ENCODE measurements at regions not wholly inside any gene's neighbourhood (a gene's known extent, or its start where the extent isn't known, plus 50 kb on each side); places are given as distances from the start of the nearest gene placed in this dataset.

GRCh38 chr21:39065917-39066316 is 117.3 kb downstream of the PSMG1 start:
- H3K14ac ChIP-seq (ENCODE audit: low read length), result no peak overlapping the region
- no peak overlapping the region for H3K27ac ChIP-seq (replicated peaks; ENCODE audit: low read length)
- no peak overlapping the region for H3K4me2 ChIP-seq (ENCODE audit: insufficient read depth, low read length, poor library complexity, severe bottlenecking)
- H3K9me3 ChIP-seq (replicated peaks in 1 of 2; ENCODE audit: control insufficient read depth in 2 of 2, insufficient read depth in 1 of 2, low read depth in 1 of 2, low read length in 2 of 2), result peaks cover 4% of the 10 kb centered on the region in 2 donors
- no peaks in the 10 kb centered on the region for H3K36me3 ChIP-seq (replicated peaks in 1 of 2; ENCODE audit: control insufficient read depth in 2 of 2, insufficient read depth in 2 of 2, low read length in 2 of 2)
- H3K79me1 ChIP-seq (ENCODE audit: low read depth, low read length), result no peaks in the 10 kb centered on the region
- no peak overlapping the region for H2AK5ac ChIP-seq (ENCODE audit: low read depth, low read length)
- no peak overlapping the region for H3K4me3 ChIP-seq (ENCODE audit: low read length in 2 of 2)
- DNase-seq (ENCODE audit: low spot score), result no peak
- H2BK12ac ChIP-seq (ENCODE audit: low read length), result no peak overlapping the region
- no peaks in the 10 kb centered on the region for H3K27me3 ChIP-seq (ENCODE audit: control insufficient read depth in 3 of 3, insufficient read depth in 3 of 3, low read depth in 1 of 3, low read length in 3 of 3)
- no peak overlapping the region for H4K8ac ChIP-seq (ENCODE audit: low read depth, low read length)
- no peak overlapping the region for H4K91ac ChIP-seq (ENCODE audit: low read depth, low read length, poor library complexity)
- H3K18ac ChIP-seq (ENCODE audit: low read length), result no peak overlapping the region
- H2BK5ac ChIP-seq (ENCODE audit: low read length), result no peak overlapping the region
- no peak overlapping the region for H3K4ac ChIP-seq (ENCODE audit: low read length)
- no peak overlapping the region for H2AFZ ChIP-seq (ENCODE audit: low read length)
- H3K4me1 ChIP-seq (ENCODE audit: control insufficient read depth in 2 of 2, insufficient read depth in 1 of 2, low read depth in 1 of 2, low read length in 2 of 2), result peaks cover 0 to 3% of the 10 kb centered on the region in 2 donors
- no peak overlapping the region for H3K9ac ChIP-seq (ENCODE audit: low read depth, low read length, poor library complexity)
- H2BK120ac ChIP-seq (ENCODE audit: low read depth, low read length), result no peak overlapping the region
- H2BK15ac ChIP-seq (ENCODE audit: low read length), result no peak overlapping the region
- no CpG with 5 or more reads among the region's 2 CpGs for WGBS, 2 donors (ENCODE audit: extremely low coverage in 2 of 2, insufficient read length in 2 of 2, insufficient replicate concordance in 1 of 2)
- H3K23ac ChIP-seq (ENCODE audit: low read depth, low read length, poor library complexity), result no peak overlapping the region

DNA sequence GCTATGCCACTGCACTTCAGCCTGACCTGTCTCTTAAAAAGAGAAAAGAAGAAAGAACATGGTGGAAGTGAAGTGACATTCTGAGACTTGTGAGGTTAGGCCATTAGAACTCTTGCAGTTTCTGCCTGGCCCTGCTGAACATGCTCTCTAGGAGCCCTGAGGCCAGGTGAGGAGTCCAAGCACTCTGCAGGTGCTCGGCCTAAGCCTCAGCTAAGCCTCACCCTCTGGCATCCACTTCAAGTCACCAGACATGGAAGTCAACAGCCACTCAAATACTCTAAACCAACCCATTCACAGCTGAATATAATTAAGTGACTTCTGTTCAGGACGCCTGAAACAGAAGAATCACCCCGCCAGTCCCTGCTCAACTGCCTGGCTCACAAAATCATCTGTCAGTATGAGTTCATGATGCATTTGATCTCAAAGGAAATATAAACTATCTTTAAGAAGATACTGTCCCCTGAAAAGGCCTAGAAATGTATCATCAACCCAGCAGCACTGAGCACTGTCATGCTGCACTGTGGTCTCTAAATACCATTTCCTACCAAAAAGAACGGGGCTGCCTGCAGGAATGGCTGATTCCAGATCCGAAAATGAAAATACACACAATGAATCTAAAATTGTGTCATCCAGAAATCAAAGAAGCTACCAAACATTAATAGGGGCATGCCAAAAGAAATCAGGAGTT is 118.8 kb downstream of the PSMG1 start:
- Histone ChIP-seq H2BK120ac (ENCODE audit: low read depth, low read length) (no peak overlapping the region), H2BK5ac (ENCODE audit: low read length) (no peak overlapping the region), H3K36me3 (replicated peaks in 1 of 2; ENCODE audit: control insufficient read depth in 2 of 2, insufficient read depth in 2 of 2, low read length in 2 of 2) (no peaks in the 10 kb centered on the region), H3K14ac (ENCODE audit: low read length) (no peak overlapping the region), H4K8ac (ENCODE audit: low read depth, low read length) (no peak overlapping the region), H3K9me3 (replicated peaks in 1 of 2; ENCODE audit: control insufficient read depth in 2 of 2, insufficient read depth in 1 of 2, low read depth in 1 of 2, low read length in 2 of 2) (peaks cover 4% of the 10 kb centered on the region in 2 donors), H3K23ac (ENCODE audit: low read depth, low read length, poor library complexity) (no peak overlapping the region), H3K4me3 (ENCODE audit: low read length in 2 of 2) (no peak overlapping the region), H3K18ac (ENCODE audit: low read length) (no peak overlapping the region), H2AK5ac (ENCODE audit: low read depth, low read length) (no peak overlapping the region), H3K4me2 (ENCODE audit: insufficient read depth, low read length, poor library complexity, severe bottlenecking) (no peak overlapping the region), H3K27ac (replicated peaks; ENCODE audit: low read length) (no peak overlapping the region), H2AFZ (ENCODE audit: low read length) (no peak overlapping the region), H2BK12ac (ENCODE audit: low read length) (no peak overlapping the region), H3K4me1 (ENCODE audit: control insufficient read depth in 2 of 2, insufficient read depth in 1 of 2, low read depth in 1 of 2, low read length in 2 of 2) (peaks cover 0 to 3% of the 10 kb centered on the region in 2 donors), H2BK15ac (ENCODE audit: low read length) (no peak overlapping the region), H3K79me1 (ENCODE audit: low read depth, low read length) (no peaks in the 10 kb centered on the region), H4K91ac (ENCODE audit: low read depth, low read length, poor library complexity) (no peak overlapping the region), H3K9ac (ENCODE audit: low read depth, low read length, poor library complexity) (no peak overlapping the region), H3K4ac (ENCODE audit: low read length) (no peak overlapping the region), H3K27me3 (ENCODE audit: control insufficient read depth in 3 of 3, insufficient read depth in 3 of 3, low read depth in 1 of 3, low read length in 3 of 3) (no peaks in the 10 kb centered on the region)
- no peak for DNase-seq (ENCODE audit: low spot score)
- WGBS, 2 donors (ENCODE audit: extremely low coverage in 2 of 2, insufficient read length in 2 of 2, insufficient replicate concordance in 1 of 2), result no CpG with 5 or more reads among the region's 5 CpGs

- Histone ChIP-seq H4K8ac (ENCODE audit: low read depth, low read length) (no peak overlapping the region), H2BK15ac (ENCODE audit: low read length) (no peak overlapping the region), H3K9ac (ENCODE audit: low read depth, low read length, poor library complexity) (no peak overlapping the region), H4K91ac (ENCODE audit: low read depth, low read length, poor library complexity) (no peak overlapping the region), H3K9me3 (replicated peaks in 1 of 2; ENCODE audit: control insufficient read depth in 2 of 2, insufficient read depth in 1 of 2, low read depth in 1 of 2, low read length in 2 of 2) (peaks cover 4% of the 10 kb centered on the region in 2 donors), H3K4me2 (ENCODE audit: insufficient read depth, low read length, poor library complexity, severe bottlenecking) (no peak overlapping the region), H2AK5ac (ENCODE audit: low read depth, low read length) (no peak overlapping the region), H3K23ac (ENCODE audit: low read depth, low read length, poor library complexity) (no peak overlapping the region), H2BK120ac (ENCODE audit: low read depth, low read length) (no peak overlapping the region), H2BK5ac (ENCODE audit: low read length) (no peak overlapping the region), H3K18ac (ENCODE audit: low read length) (no peak overlapping the region), H3K27me3 (ENCODE audit: control insufficient read depth in 3 of 3, insufficient read depth in 3 of 3, low read depth in 1 of 3, low read length in 3 of 3) (no peaks in the 10 kb centered on the region), H3K79me1 (ENCODE audit: low read depth, low read length) (no peaks in the 10 kb centered on the region), H3K36me3 (replicated peaks in 1 of 2; ENCODE audit: control insufficient read depth in 2 of 2, insufficient read depth in 2 of 2, low read length in 2 of 2) (no peaks in the 10 kb centered on the region), H3K14ac (ENCODE audit: low read length) (no peak overlapping the region), H2AFZ (ENCODE audit: low read length) (no peak overlapping the region), H2BK12ac (ENCODE audit: low read length) (no peak overlapping the region), H3K27ac (replicated peaks; ENCODE audit: low read length) (no peak overlapping the region), H3K4me1 (ENCODE audit: control insufficient read depth in 2 of 2, insufficient read depth in 1 of 2, low read depth in 1 of 2, low read length in 2 of 2) (peaks cover 0 to 3% of the 10 kb centered on the region in 2 donors), H3K4ac (ENCODE audit: low read length) (no peak overlapping the region), H3K4me3 (ENCODE audit: low read length in 2 of 2) (no peak overlapping the region)
- no peak for DNase-seq (ENCODE audit: low spot score)
Measured at GRCh38 chr21:39063517-39063916, 119.7 kb downstream of the PSMG1 start.

GRCh38 chr21:39062196-39062595 is 121.1 kb downstream of the PSMG1 start:
- H3K27ac ChIP-seq (replicated peaks; ENCODE audit: low read length), result no peak overlapping the region
- H3K23ac ChIP-seq (ENCODE audit: low read depth, low read length, poor library complexity), result peak overlapping the region; percentile 58
- H3K79me1 ChIP-seq (ENCODE audit: low read depth, low read length), result no peaks in the 10 kb centered on the region
- peak overlapping the region; percentile 41 for H2AK5ac ChIP-seq (ENCODE audit: low read depth, low read length)
- no peaks in the 10 kb centered on the region for H3K27me3 ChIP-seq (ENCODE audit: control insufficient read depth in 3 of 3, insufficient read depth in 3 of 3, low read depth in 1 of 3, low read length in 3 of 3)
- no peak overlapping the region for H3K4me3 ChIP-seq (ENCODE audit: low read length in 2 of 2)
- no peak overlapping the region for H4K91ac ChIP-seq (ENCODE audit: low read depth, low read length, poor library complexity)
- H3K9ac ChIP-seq (ENCODE audit: low read depth, low read length, poor library complexity), result peak overlapping the region; percentile 17
- no CpG with 5 or more reads among the region's 9 CpGs for WGBS, 2 donors (ENCODE audit: extremely low coverage in 2 of 2, insufficient read length in 2 of 2, insufficient replicate concordance in 1 of 2)
- H2BK5ac ChIP-seq (ENCODE audit: low read length), result no peak overlapping the region
- H3K36me3 ChIP-seq (replicated peaks in 1 of 2; ENCODE audit: control insufficient read depth in 2 of 2, insufficient read depth in 2 of 2, low read length in 2 of 2), result no peaks in the 10 kb centered on the region
- H3K9me3 ChIP-seq (replicated peaks in 1 of 2; ENCODE audit: control insufficient read depth in 2 of 2, insufficient read depth in 1 of 2, low read depth in 1 of 2, low read length in 2 of 2), result peaks cover 2 to 4% of the 10 kb centered on the region in 2 donors
- DNase-seq (ENCODE audit: low spot score), result no peak
- no peak overlapping the region for H3K4ac ChIP-seq (ENCODE audit: low read length)
- no peak overlapping the region for H3K4me2 ChIP-seq (ENCODE audit: insufficient read depth, low read length, poor library complexity, severe bottlenecking)
- H2BK120ac ChIP-seq (ENCODE audit: low read depth, low read length), result no peak overlapping the region
- H4K8ac ChIP-seq (ENCODE audit: low read depth, low read length), result no peak overlapping the region
- H3K14ac ChIP-seq (ENCODE audit: low read length), result peak overlapping the region; percentile 72
- H2BK15ac ChIP-seq (ENCODE audit: low read length), result no peak overlapping the region
- no peak overlapping the region for H2AFZ ChIP-seq (ENCODE audit: low read length)
- peaks cover 0 to 3% of the 10 kb centered on the region in 2 donors for H3K4me1 ChIP-seq (ENCODE audit: control insufficient read depth in 2 of 2, insufficient read depth in 1 of 2, low read depth in 1 of 2, low read length in 2 of 2)
- H2BK12ac ChIP-seq (ENCODE audit: low read length), result no peak overlapping the region
- peak overlapping the region; percentile 53 for H3K18ac ChIP-seq (ENCODE audit: low read length)
